Kidney (tissue), 13 donors: ENCODE measurements at regions not wholly inside any gene's neighbourhood (a gene's known extent, or its start where the extent isn't known, plus 50 kb on each side); places are given as distances from the start of the nearest gene placed in this dataset.

Experiments
- DNase-seq, 5 donors: peaks; one replicate each; pipeline ENCODE4 v3.0.0-alpha.2; 2013 to 2020
- FAIRE-seq: peaks from 2 replicates; lab custom pipeline; 2012; peaks lifted over from hg19 to GRCh38; lab: Jason Lieb, UNC
- H3K27ac ChIP-seq, 2 donors: one replicate each; pipeline ENCODE4 v1.7.0; 2013; ENCODE audit warnings: low read depth in 2 of 2, low read length in 2 of 2, inconsistent platforms in 1 of 2
- H3K27me3 ChIP-seq: one replicate; pipeline ENCODE4 v1.7.1; 2013; ENCODE audit warnings: low read length, inconsistent platforms; ENCODE audit not compliant: control insufficient read depth, insufficient read depth
- H3K36me3 ChIP-seq, 3 donors: one replicate each; pipeline versions ENCODE4 v1.7.0 to v1.7.1; 2013; ENCODE audit warnings: low read length in 3 of 3, control low read depth in 1 of 3, inconsistent platforms in 1 of 3; ENCODE audit not compliant: insufficient read depth in 3 of 3, control insufficient read depth in 2 of 3
- H3K4me1 ChIP-seq, 3 donors: one replicate each; pipeline versions ENCODE4 v1.7.0 to v1.7.1; 2013; ENCODE audit warnings: low read length in 3 of 3, inconsistent platforms in 1 of 3, low read depth in 1 of 3; ENCODE audit not compliant: control insufficient read depth in 2 of 3, insufficient read depth in 2 of 3
- H3K4me3 ChIP-seq, 3 donors: one replicate each; pipeline versions ENCODE4 v1.7.0 to v1.8.1; 2013; ENCODE audit warnings: low read length in 3 of 3, control low read depth in 1 of 3, inconsistent platforms in 1 of 3
- H3K9ac ChIP-seq, 3 donors: one replicate each; pipeline versions ENCODE4 v1.7.0 to v1.7.1; 2013; ENCODE audit warnings: low read length in 3 of 3, control low read depth in 1 of 3, inconsistent platforms in 1 of 3
- H3K9me3 ChIP-seq, 3 donors: one replicate each; pipeline versions ENCODE4 v1.7.0 to v1.7.1; 2013; ENCODE audit warnings: low read length in 3 of 3, control low read depth in 1 of 3, inconsistent platforms in 1 of 3; ENCODE audit not compliant: control insufficient read depth in 2 of 3, insufficient read depth in 1 of 3
- CTCF ChIP-seq: IDR thresholded peaks from 3 replicates; pipeline ENCODE4 v1.5.1; 2012; ENCODE audit warnings: mild to moderate bottlenecking, moderate library complexity, borderline replicate concordance; ENCODE audit not compliant: insufficient read depth; ENCODE audit errors: extremely low read depth
- intact Hi-C: fragments of 100-400 bp; cut with DNase I; formaldehyde crosslinking; loops from one replicate; pipeline ENCODE4 v1.11.1; 2022
- donor health status: control.
- donor health status: control.
- donor health status: control.
- donor health status: control.
- donor health status: control.
- donor health status: DM: yes; HTN: yes; CAD: no.
- donor health status: Normal renal cell carcinoma (clear cell type).

DNA sequence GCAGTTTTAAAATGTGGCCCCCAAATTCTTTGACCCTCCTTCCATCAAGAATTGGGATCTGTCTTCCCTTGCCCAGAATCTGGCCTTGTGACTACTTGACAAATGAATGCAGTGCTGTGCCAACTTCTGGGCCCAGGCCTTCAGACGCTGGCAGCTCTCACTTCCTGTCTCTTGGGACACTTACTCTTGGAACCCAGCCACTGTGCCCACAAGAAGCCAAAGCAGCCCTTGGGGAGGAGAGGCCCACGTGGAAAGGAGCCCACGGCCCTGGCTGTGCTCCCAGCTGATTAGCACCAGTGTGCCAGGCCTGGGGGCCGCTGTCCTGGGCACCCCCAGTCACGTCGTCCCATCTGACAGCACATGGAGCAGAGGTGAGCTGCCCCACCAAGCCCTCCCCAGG is 56.6 kb downstream of the RPL37A start:
- FAIRE-seq: no peak
- Histone ChIP-seq H3K9ac (no peak overlapping the region), H3K27ac (no peak overlapping the region), H3K36me3 (no peaks in the 10 kb centered on the region), H3K4me1 (peaks cover 0 to 5% (median 0%) of the 10 kb centered on the region in 3 donors), H3K9me3 (no peaks in the 10 kb centered on the region), H3K4me3 (no peak overlapping the region), H3K27me3 (no peaks in the 10 kb centered on the region)
- intact Hi-C loops: no loop called here
- DNase-seq: peak in 1 of 5 donors; percentile 73
- no peak for TF ChIP-seq CTCF

GRCh38 chr2:216556202-216556601 is 57.6 kb downstream of the RPL37A start:
- intact Hi-C loops: no loop called here
- FAIRE-seq: no peak

GRCh38 chr2:216557413-216557812 is 58.8 kb downstream of the RPL37A start:
- Histone ChIP-seq H3K4me3 (no peak overlapping the region), H3K4me1 (peaks cover 0 to 5% (median 0%) of the 10 kb centered on the region in 3 donors), H3K36me3 (no peaks in the 10 kb centered on the region), H3K9ac (no peak overlapping the region), H3K27me3 (no peaks in the 10 kb centered on the region), H3K9me3 (no peaks in the 10 kb centered on the region), H3K27ac (no peak overlapping the region)
- TF ChIP-seq CTCF: no peak
- DNase-seq (no peak), FAIRE-seq (no peak)
- intact Hi-C loops: no loop called here

More at GRCh38 chr2:216556202-216556601, 57.6 kb downstream of the RPL37A start:
- H3K4me1 ChIP-seq: peaks cover 0 to 5% (median 0%) of the 10 kb centered on the region in 3 donors
- no peak for DNase-seq
- no peak for TF ChIP-seq CTCF
- H3K9me3 ChIP-seq: no peaks in the 10 kb centered on the region
- H3K36me3 ChIP-seq: no peaks in the 10 kb centered on the region
- H3K4me3 ChIP-seq: no peak overlapping the region
- H3K27me3 ChIP-seq: no peaks in the 10 kb centered on the region
- H3K27ac ChIP-seq: no peak overlapping the region
- no peak overlapping the region for H3K9ac ChIP-seq

GRCh38 chr2:216557820-216558219 is 59.2 kb downstream of the RPL37A start:
- H3K27ac ChIP-seq: no peak overlapping the region
- FAIRE-seq: no peak
- H3K9me3 ChIP-seq: no peaks in the 10 kb centered on the region
- H3K36me3 ChIP-seq: no peaks in the 10 kb centered on the region
- no peak for DNase-seq
- no peaks in the 10 kb centered on the region for H3K27me3 ChIP-seq
- H3K9ac ChIP-seq: no peak overlapping the region
- no peak for TF ChIP-seq CTCF
- intact Hi-C loops: no loop called here
- H3K4me3 ChIP-seq: no peak overlapping the region
- peaks cover 0 to 5% (median 0%) of the 10 kb centered on the region in 3 donors for H3K4me1 ChIP-seq
